ENCODE measurements at regions not wholly inside any gene's neighbourhood (a gene's known extent, or its start where the extent isn't known, plus 50 kb on each side); places are given as distances from the start of the nearest gene placed in this dataset.

GRCh38 chr10:61336831-61337230, 116.3 kb downstream of the TMEM26 start:
- Histone ChIP-seq H3K4me1 (ENCODE audit: control insufficient read depth, insufficient read depth, low read length) (no peaks in the 10 kb centered on the region), H3K27me3 (ENCODE audit: control insufficient read depth, insufficient read depth, low read length) (no peaks in the 10 kb centered on the region), H3K4me3 (ENCODE audit: low read depth, low read length) (no peak overlapping the region), H3K36me3 (ENCODE audit: control insufficient read depth, insufficient read depth, low read length) (no peaks in the 10 kb centered on the region), H3K9ac (ENCODE audit: low read length) (no peak overlapping the region), H3K9me3 (ENCODE audit: control insufficient read depth, insufficient read depth, low read depth, low read length) (no peaks in the 10 kb centered on the region), H3K27ac (ENCODE audit: low read depth, low read length) (no peak overlapping the region)

- no peak overlapping the region for H3K4me3 ChIP-seq (ENCODE audit: low read depth, low read length)
These were observed 117.8 kb downstream of the TMEM26 start for GRCh38 chr10:61335359-61335758.

GRCh38 chr10:61332581-61332980, 120.6 kb downstream of the TMEM26 start:
- Histone ChIP-seq H3K4me1 (ENCODE audit: control insufficient read depth, insufficient read depth, low read length) (no peaks in the 10 kb centered on the region), H3K9ac (ENCODE audit: low read length) (no peak overlapping the region), H3K27me3 (ENCODE audit: control insufficient read depth, insufficient read depth, low read length) (no peaks in the 10 kb centered on the region), H3K4me3 (ENCODE audit: low read depth, low read length) (no peak overlapping the region), H3K9me3 (ENCODE audit: control insufficient read depth, insufficient read depth, low read depth, low read length) (peaks cover 6% of the 10 kb centered on the region; the same call in 1 of the 2 replicates), H3K27ac (ENCODE audit: low read depth, low read length) (no peak overlapping the region), H3K36me3 (ENCODE audit: control insufficient read depth, insufficient read depth, low read length) (no peaks in the 10 kb centered on the region)

More at GRCh38 chr10:61335359-61335758, 117.8 kb downstream of the TMEM26 start:
- no peaks in the 10 kb centered on the region for H3K4me1 ChIP-seq (ENCODE audit: control insufficient read depth, insufficient read depth, low read length)
- H3K27me3 ChIP-seq (ENCODE audit: control insufficient read depth, insufficient read depth, low read length): no peaks in the 10 kb centered on the region
- no peaks in the 10 kb centered on the region for H3K9me3 ChIP-seq (ENCODE audit: control insufficient read depth, insufficient read depth, low read depth, low read length)
- H3K9ac ChIP-seq (ENCODE audit: low read length): no peak overlapping the region
- H3K36me3 ChIP-seq (ENCODE audit: control insufficient read depth, insufficient read depth, low read length): no peaks in the 10 kb centered on the region
- no peak overlapping the region for H3K27ac ChIP-seq (ENCODE audit: low read depth, low read length)

- Histone ChIP-seq H3K4me3 (ENCODE audit: low read depth, low read length) (no peak overlapping the region), H3K36me3 (ENCODE audit: control insufficient read depth, insufficient read depth, low read length) (no peaks in the 10 kb centered on the region), H3K27ac (ENCODE audit: low read depth, low read length) (no peak overlapping the region), H3K27me3 (ENCODE audit: control insufficient read depth, insufficient read depth, low read length) (no peaks in the 10 kb centered on the region), H3K9ac (ENCODE audit: low read length) (no peak overlapping the region), H3K9me3 (ENCODE audit: control insufficient read depth, insufficient read depth, low read depth, low read length) (peaks cover 6% of the 10 kb centered on the region; the same call in 1 of the 2 replicates), H3K4me1 (ENCODE audit: control insufficient read depth, insufficient read depth, low read length) (no peaks in the 10 kb centered on the region)
These were observed 122.5 kb downstream of the TMEM26 start for GRCh38 chr10:61330669-61331068.

GRCh38 chr10:61329854-61330253, 123.3 kb downstream of the TMEM26 start:
- Histone ChIP-seq H3K27ac (ENCODE audit: low read depth, low read length) (no peak overlapping the region), H3K27me3 (ENCODE audit: control insufficient read depth, insufficient read depth, low read length) (no peaks in the 10 kb centered on the region), H3K9ac (ENCODE audit: low read length) (no peak overlapping the region), H3K4me1 (ENCODE audit: control insufficient read depth, insufficient read depth, low read length) (no peaks in the 10 kb centered on the region), H3K9me3 (ENCODE audit: control insufficient read depth, insufficient read depth, low read depth, low read length) (peaks cover 6% of the 10 kb centered on the region; the same call in 1 of the 2 replicates), H3K4me3 (ENCODE audit: low read depth, low read length) (no peak overlapping the region), H3K36me3 (ENCODE audit: control insufficient read depth, insufficient read depth, low read length) (no peaks in the 10 kb centered on the region)

- no peaks in the 10 kb centered on the region for H3K36me3 ChIP-seq (ENCODE audit: control insufficient read depth, insufficient read depth, low read length)
- no peak overlapping the region for H3K27ac ChIP-seq (ENCODE audit: low read depth, low read length)
- H3K9me3 ChIP-seq (ENCODE audit: control insufficient read depth, insufficient read depth, low read depth, low read length): peaks cover 6% of the 10 kb centered on the region; the same call in 1 of the 2 replicates
- no peak overlapping the region for H3K4me3 ChIP-seq (ENCODE audit: low read depth, low read length)
- H3K4me1 ChIP-seq (ENCODE audit: control insufficient read depth, insufficient read depth, low read length): no peaks in the 10 kb centered on the region
- H3K9ac ChIP-seq (ENCODE audit: low read length): no peak overlapping the region
- H3K27me3 ChIP-seq (ENCODE audit: control insufficient read depth, insufficient read depth, low read length): no peaks in the 10 kb centered on the region
These were observed 127.8 kb downstream of the TMEM26 start for GRCh38 chr10:61325223-61325960.

- Histone ChIP-seq H3K9ac (ENCODE audit: low read length) (no peak overlapping the region), H3K36me3 (ENCODE audit: control insufficient read depth, insufficient read depth, low read length) (no peaks in the 10 kb centered on the region), H3K27me3 (ENCODE audit: control insufficient read depth, insufficient read depth, low read length) (no peaks in the 10 kb centered on the region), H3K9me3 (ENCODE audit: control insufficient read depth, insufficient read depth, low read depth, low read length) (no peaks in the 10 kb centered on the region), H3K4me1 (ENCODE audit: control insufficient read depth, insufficient read depth, low read length) (no peaks in the 10 kb centered on the region), H3K27ac (ENCODE audit: low read depth, low read length) (no peak overlapping the region), H3K4me3 (ENCODE audit: low read depth, low read length) (no peak overlapping the region)
These were observed 129.5 kb downstream of the TMEM26 start for GRCh38 chr10:61323726-61324125.

GRCh38 chr10:61321041-61321857, 131.9 kb downstream of the TMEM26 start:
- Histone ChIP-seq H3K4me3 (ENCODE audit: low read depth, low read length) (no peak overlapping the region), H3K9me3 (ENCODE audit: control insufficient read depth, insufficient read depth, low read depth, low read length) (no peaks in the 10 kb centered on the region), H3K27ac (ENCODE audit: low read depth, low read length) (no peak overlapping the region), H3K9ac (ENCODE audit: low read length) (no peak overlapping the region), H3K27me3 (ENCODE audit: control insufficient read depth, insufficient read depth, low read length) (no peaks in the 10 kb centered on the region), H3K4me1 (ENCODE audit: control insufficient read depth, insufficient read depth, low read length) (no peaks in the 10 kb centered on the region), H3K36me3 (ENCODE audit: control insufficient read depth, insufficient read depth, low read length) (no peaks in the 10 kb centered on the region)

- Histone ChIP-seq H3K27ac (ENCODE audit: low read depth, low read length) (no peak overlapping the region), H3K4me3 (ENCODE audit: low read depth, low read length) (no peak overlapping the region), H3K9me3 (ENCODE audit: control insufficient read depth, insufficient read depth, low read depth, low read length) (no peaks in the 10 kb centered on the region), H3K4me1 (ENCODE audit: control insufficient read depth, insufficient read depth, low read length) (no peaks in the 10 kb centered on the region), H3K27me3 (ENCODE audit: control insufficient read depth, insufficient read depth, low read length) (no peaks in the 10 kb centered on the region), H3K9ac (ENCODE audit: low read length) (no peak overlapping the region), H3K36me3 (ENCODE audit: control insufficient read depth, insufficient read depth, low read length) (no peaks in the 10 kb centered on the region)
These were observed 133.0 kb downstream of the TMEM26 start for GRCh38 chr10:61320257-61320587.

- no peaks in the 10 kb centered on the region for H3K36me3 ChIP-seq (ENCODE audit: control insufficient read depth, insufficient read depth, low read length)
- no peaks in the 10 kb centered on the region for H3K4me1 ChIP-seq (ENCODE audit: control insufficient read depth, insufficient read depth, low read length)
- no peaks in the 10 kb centered on the region for H3K9me3 ChIP-seq (ENCODE audit: control insufficient read depth, insufficient read depth, low read depth, low read length)
- no peaks in the 10 kb centered on the region for H3K27me3 ChIP-seq (ENCODE audit: control insufficient read depth, insufficient read depth, low read length)
- no peak overlapping the region for H3K9ac ChIP-seq (ENCODE audit: low read length)
- no peak overlapping the region for H3K4me3 ChIP-seq (ENCODE audit: low read depth, low read length)
- no peak overlapping the region for H3K27ac ChIP-seq (ENCODE audit: low read depth, low read length)
These were observed 133.6 kb downstream of the TMEM26 start for GRCh38 chr10:61319386-61320256.
